ENCODE measurements at regions not wholly inside any gene's neighbourhood (a gene's known extent, or its start where the extent isn't known, plus 50 kb on each side); places are given as distances from the start of the nearest gene placed in this dataset.

- no peak for DNase-seq
- no peaks in the 10 kb centered on the region for H3K79me2 ChIP-seq (ENCODE audit: low read depth)
- no peak overlapping the region for H2AFZ ChIP-seq
- no peak overlapping the region for H3K4me2 ChIP-seq
- ChIA-PET POLR2A (ENCODE audit: unreplicated experiment) (no interaction called here), CTCF (no interaction called here)
- BruUV-seq (replicated peaks): no TSS peak
- H3K4me3 ChIP-seq: no peak overlapping the region
- TF ChIP-seq CTCF (conservative IDR thresholded peaks at IDR 0.05) (no peak), EZH2 (IDR thresholded peaks at IDR 0.05; ENCODE audit: low read depth) (no peak)
- H3F3A ChIP-seq (ENCODE audit: insufficient read depth, low read depth): no peaks in the 10 kb centered on the region
- peaks cover 27% of the 10 kb centered on the region for H3K27me3 ChIP-seq (ENCODE audit: insufficient read depth, low read depth)
- no peak overlapping the region for H3K27ac ChIP-seq
- intact Hi-C loops (cut with micrococcal nuclease; ENCODE audit: unreplicated experiment): no loop called here
- H4K20me1 ChIP-seq (ENCODE audit: insufficient read depth): no peaks in the 10 kb centered on the region
- H3K9me3 ChIP-seq (ENCODE audit: insufficient read depth, low read depth): no peaks in the 10 kb centered on the region
- H3K36me3 ChIP-seq (ENCODE audit: low read depth): no peaks in the 10 kb centered on the region
- H3K4me1 ChIP-seq (replicated peaks; ENCODE audit: insufficient read depth): no peaks in the 10 kb centered on the region
- no peaks in the 10 kb centered on the region for H3K9me2 ChIP-seq (ENCODE audit: insufficient read depth)
Measured at GRCh38 chr1:13878021-13878420, 178.0 kb downstream of the PRDM2 start.

- Histone ChIP-seq H3K27me3 (ENCODE audit: insufficient read depth, low read depth) (peaks cover 24% of the 10 kb centered on the region), H2AFZ (no peak overlapping the region), H3F3A (ENCODE audit: insufficient read depth, low read depth) (no peaks in the 10 kb centered on the region), H3K4me2 (no peak overlapping the region), H3K79me2 (ENCODE audit: low read depth) (no peaks in the 10 kb centered on the region), H4K20me1 (ENCODE audit: insufficient read depth) (no peaks in the 10 kb centered on the region), H3K4me1 (replicated peaks; ENCODE audit: insufficient read depth) (no peaks in the 10 kb centered on the region), H3K4me3 (no peak overlapping the region), H3K9me2 (ENCODE audit: insufficient read depth) (no peaks in the 10 kb centered on the region), H3K36me3 (ENCODE audit: low read depth) (no peaks in the 10 kb centered on the region), H3K27ac (no peak overlapping the region), H3K9me3 (ENCODE audit: insufficient read depth, low read depth) (no peaks in the 10 kb centered on the region)
- BruUV-seq (replicated peaks): no TSS peak
- no peak for TF ChIP-seq CTCF (conservative IDR thresholded peaks at IDR 0.05)
- no peak for TF ChIP-seq EZH2 (IDR thresholded peaks at IDR 0.05; ENCODE audit: low read depth)
- no peak for DNase-seq
- CTCF ChIA-PET: no interaction called here
- intact Hi-C loops (cut with micrococcal nuclease; ENCODE audit: unreplicated experiment): no loop called here
- POLR2A ChIA-PET (ENCODE audit: unreplicated experiment): no interaction called here
Measured at GRCh38 chr1:13878451-13878850, 178.5 kb downstream of the PRDM2 start.

GRCh38 chr1:13881385-13882088 lies 181.5 kb downstream of the PRDM2 start:
- CTCF ChIA-PET: no interaction called here
- TF ChIP-seq EZH2 (IDR thresholded peaks at IDR 0.05; ENCODE audit: low read depth) (no peak), CTCF (conservative IDR thresholded peaks at IDR 0.05) (no peak)

More at GRCh38 chr1:13881385-13882088, 181.5 kb downstream of the PRDM2 start:
- peaks cover 12% of the 10 kb centered on the region for H3K27me3 ChIP-seq (ENCODE audit: insufficient read depth, low read depth)
- no peaks in the 10 kb centered on the region for H3K4me1 ChIP-seq (replicated peaks; ENCODE audit: insufficient read depth)
- POLR2A ChIA-PET (ENCODE audit: unreplicated experiment): no interaction called here
- intact Hi-C loops (cut with micrococcal nuclease; ENCODE audit: unreplicated experiment): no loop called here
- H3K9me2 ChIP-seq (ENCODE audit: insufficient read depth): no peaks in the 10 kb centered on the region
- H3K9me3 ChIP-seq (ENCODE audit: insufficient read depth, low read depth): no peaks in the 10 kb centered on the region
- H3K4me3 ChIP-seq: no peak overlapping the region
- no peaks in the 10 kb centered on the region for H3K79me2 ChIP-seq (ENCODE audit: low read depth)
- H4K20me1 ChIP-seq (ENCODE audit: insufficient read depth): no peaks in the 10 kb centered on the region
- no peak overlapping the region for H3K27ac ChIP-seq
- no peak for DNase-seq
- no TSS peak for BruUV-seq (replicated peaks)
- H2AFZ ChIP-seq: no peak overlapping the region
- H3F3A ChIP-seq (ENCODE audit: insufficient read depth, low read depth): no peaks in the 10 kb centered on the region
- H3K4me2 ChIP-seq: no peak overlapping the region
- H3K36me3 ChIP-seq (ENCODE audit: low read depth): no peaks in the 10 kb centered on the region

All from PC-9 (cell line).